CD4-positive, alpha-beta T cell (primary cell): ENCODE measurements at regions not wholly inside any gene's neighbourhood (a gene's known extent, or its start where the extent isn't known, plus 50 kb on each side); places are given as distances from the start of the nearest gene placed in this dataset.

Source experiments
- ATAC-seq: fragments of 200-7000 bp; cut with Tn5 transposase; one replicate; pipeline ENCODE4 v1.10.0; 2022; ENCODE audit warnings: mild to moderate bottlenecking; ENCODE audit not compliant: poor library complexity
- CTCF ChIA-PET: fragments of 350-600 bp; sonication (Branson Sonifier 250); formaldehyde crosslinking; loops from one replicate; lab custom pipeline; 2021; ENCODE audit warnings: antibody characterized with exemption, inconsistent platforms; lab: Charles Lee
- POLR2A ChIA-PET: fragments of 350-600 bp; sonication (Branson Sonifier 250); formaldehyde crosslinking; loops from one replicate; lab custom pipeline; 2021; ENCODE audit warnings: antibody characterized with exemption, inconsistent platforms; lab: Charles Lee
- DNase-seq, 14 experiments: peaks; one replicate each; pipeline ENCODE4 v3.0.0-alpha.2; 2013 to 2020; ENCODE audit warnings: mixed read lengths in 2 of 14
- H3K27ac ChIP-seq, 2 donors: one replicate each; pipeline versions ENCODE4 v1.5.1 to v1.7.0; 2013; ENCODE audit warnings: low read length in 2 of 2, low read depth in 1 of 2, mild to moderate bottlenecking in 1 of 2
- H3K27me3 ChIP-seq, 2 experiments: 1 replicate in 1 of 2; 2 replicates in 1 of 2; pipeline versions ENCODE4 v1.6.1 to v1.7.0; 2013; ENCODE audit warnings: low read length in 2 of 2, control low read depth in 1 of 2, mild to moderate bottlenecking in 1 of 2, moderate library complexity in 1 of 2; ENCODE audit not compliant: insufficient read depth in 2 of 2, control insufficient read depth in 1 of 2
- H3K36me3 ChIP-seq: one replicate; pipeline ENCODE4 v1.6.1; 2013; ENCODE audit warnings: low read length, control low read depth; ENCODE audit not compliant: insufficient read depth
- H3K4me1 ChIP-seq: one replicate; pipeline ENCODE4 v1.6.1; 2013; ENCODE audit warnings: low read length, control low read depth; ENCODE audit not compliant: insufficient read depth
- H3K4me3 ChIP-seq: one replicate; pipeline ENCODE4 v1.5.1; 2013; ENCODE audit warnings: mild to moderate bottlenecking, low read length, moderate library complexity
- H3K9me3 ChIP-seq, 2 experiments: 1 replicate in 1 of 2; 2 replicates in 1 of 2; pipeline versions ENCODE4 v1.6.1 to v1.7.0; 2013; ENCODE audit warnings: low read length in 2 of 2, mild to moderate bottlenecking in 2 of 2, control low read depth in 1 of 2, moderate library complexity in 1 of 2; ENCODE audit not compliant: control insufficient read depth in 1 of 2, insufficient read depth in 1 of 2
- H3K27ac Mint-ChIP-seq: one replicate; pipeline ENCODE4 v1.8.0; 2020; ENCODE audit warnings: mixed read lengths
- H3K27me3 Mint-ChIP-seq: one replicate; pipeline ENCODE4 v1.8.0; 2021; ENCODE audit warnings: mixed read lengths
- H3K36me3 Mint-ChIP-seq: one replicate; pipeline ENCODE4 v1.8.0; 2021; ENCODE audit warnings: low read depth, mixed read lengths
- H3K4me1 Mint-ChIP-seq: one replicate; pipeline ENCODE4 v1.8.0; 2021; ENCODE audit warnings: low read depth, mixed read lengths
- H3K4me3 Mint-ChIP-seq: one replicate; pipeline ENCODE4 v1.8.0; 2020; ENCODE audit warnings: mild to moderate bottlenecking, mixed read lengths
- H3K9me3 Mint-ChIP-seq: one replicate; pipeline ENCODE4 v1.8.0; 2020; ENCODE audit warnings: mixed read lengths
- intact Hi-C, 2 experiments: fragments of 100-400 bp; cut with DNase I in 1 of 2; cut with micrococcal nuclease in 1 of 2; formaldehyde crosslinking; loops; one replicate each; pipeline versions ENCODE4 v1.15.1 to v1.9.0; 2023 to 2025; cut with DNase I, micrococcal nuclease
- TF ChIP-seq, protein P1 (sequence below): fragments of 200-600 bp; IDR thresholded peaks from one replicate; pipeline ENCODE4 v1.8.0; 2022; ENCODE audit warnings: antibody characterized with exemption, mild to moderate bottlenecking

DNA sequence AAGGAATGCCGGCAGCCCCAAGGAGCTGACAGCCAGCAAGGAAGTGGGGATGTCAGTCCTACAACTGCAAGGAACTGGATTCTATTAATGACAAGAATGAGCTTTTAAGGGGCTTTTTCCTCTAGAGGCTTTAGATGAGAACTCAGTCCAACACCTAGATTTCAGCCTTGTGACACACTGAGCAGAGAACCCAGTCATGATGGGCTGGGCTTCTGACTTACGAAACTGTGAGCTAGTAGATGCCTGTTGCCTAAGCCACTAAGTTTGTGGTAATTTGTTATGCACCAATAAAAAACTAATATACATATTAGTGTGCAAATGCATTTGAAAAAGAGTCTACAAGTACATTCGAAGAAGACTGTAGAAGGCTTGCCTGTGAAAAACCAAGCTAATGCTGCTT, 263.3 kb downstream of the SOX4 start:
- CTCF ChIA-PET, result no interaction called here
- no peaks in the 10 kb centered on the region for H3K36me3 Mint-ChIP-seq

DNA sequence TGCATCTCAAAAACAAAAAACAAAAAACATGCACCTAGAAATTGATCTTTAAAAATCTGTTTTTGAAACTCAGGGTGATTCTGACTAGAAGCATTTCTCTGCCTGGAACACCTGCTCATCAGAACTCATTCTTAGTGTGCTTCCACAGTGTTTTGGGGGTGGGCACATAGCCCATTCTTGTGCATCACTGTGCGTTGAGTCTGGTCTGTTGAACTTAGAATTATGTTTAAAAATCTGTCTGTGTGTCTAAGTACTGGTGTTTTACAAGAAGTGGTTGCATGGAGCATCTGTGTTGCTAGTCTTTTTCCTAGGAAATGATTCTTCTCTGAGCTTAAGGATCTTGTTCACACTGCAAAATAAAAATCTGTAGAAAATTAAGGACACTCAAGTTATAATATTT, 264.5 kb downstream of the SOX4 start:
- DNase-seq (no peak), ATAC-seq (no peak)
- no peak overlapping the region for H3K4me3 Mint-ChIP-seq
- H3K4me3 ChIP-seq, result no peak overlapping the region
- ChIA-PET POLR2A (no interaction called here), CTCF (no interaction called here)
- H3K4me1 ChIP-seq, result no peaks in the 10 kb centered on the region
- H3K36me3 Mint-ChIP-seq, result no peaks in the 10 kb centered on the region
- no peak overlapping the region for H3K27ac ChIP-seq
- intact Hi-C loops, result no loop called here
- H3K9me3 Mint-ChIP-seq, result peaks cover 2% of the 10 kb centered on the region
- TF ChIP-seq, protein P1, sequence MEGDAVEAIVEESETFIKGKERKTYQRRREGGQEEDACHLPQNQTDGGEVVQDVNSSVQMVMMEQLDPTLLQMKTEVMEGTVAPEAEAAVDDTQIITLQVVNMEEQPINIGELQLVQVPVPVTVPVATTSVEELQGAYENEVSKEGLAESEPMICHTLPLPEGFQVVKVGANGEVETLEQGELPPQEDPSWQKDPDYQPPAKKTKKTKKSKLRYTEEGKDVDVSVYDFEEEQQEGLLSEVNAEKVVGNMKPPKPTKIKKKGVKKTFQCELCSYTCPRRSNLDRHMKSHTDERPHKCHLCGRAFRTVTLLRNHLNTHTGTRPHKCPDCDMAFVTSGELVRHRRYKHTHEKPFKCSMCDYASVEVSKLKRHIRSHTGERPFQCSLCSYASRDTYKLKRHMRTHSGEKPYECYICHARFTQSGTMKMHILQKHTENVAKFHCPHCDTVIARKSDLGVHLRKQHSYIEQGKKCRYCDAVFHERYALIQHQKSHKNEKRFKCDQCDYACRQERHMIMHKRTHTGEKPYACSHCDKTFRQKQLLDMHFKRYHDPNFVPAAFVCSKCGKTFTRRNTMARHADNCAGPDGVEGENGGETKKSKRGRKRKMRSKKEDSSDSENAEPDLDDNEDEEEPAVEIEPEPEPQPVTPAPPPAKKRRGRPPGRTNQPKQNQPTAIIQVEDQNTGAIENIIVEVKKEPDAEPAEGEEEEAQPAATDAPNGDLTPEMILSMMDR, result no peak
- H3K27me3 ChIP-seq, result no peaks in the 10 kb centered on the region
- no peak overlapping the region for H3K27ac Mint-ChIP-seq
- H3K4me1 Mint-ChIP-seq, result peaks cover 5% of the 10 kb centered on the region
- no peaks in the 10 kb centered on the region for H3K9me3 ChIP-seq
- H3K36me3 ChIP-seq, result no peaks in the 10 kb centered on the region
- no peaks in the 10 kb centered on the region for H3K27me3 Mint-ChIP-seq

More for the DNA sequence above, 263.3 kb downstream of the SOX4 start:
- Histone ChIP-seq H3K27ac (no peak overlapping the region), H3K36me3 (no peaks in the 10 kb centered on the region), H3K4me1 (no peaks in the 10 kb centered on the region), H3K4me3 (no peak overlapping the region), H3K9me3 (no peaks in the 10 kb centered on the region), H3K27me3 (no peaks in the 10 kb centered on the region)
- H3K4me3 Mint-ChIP-seq, result no peak overlapping the region
- TF ChIP-seq, protein P1, result no peak
- intact Hi-C loops, result no loop called here
- no peak overlapping the region for H3K27ac Mint-ChIP-seq
- DNase-seq (peak in 2 of 14 experiments; percentile 33 to 52), ATAC-seq (no peak)
- H3K27me3 Mint-ChIP-seq, result no peaks in the 10 kb centered on the region
- POLR2A ChIA-PET, result no interaction called here
- H3K4me1 Mint-ChIP-seq, result peaks cover 5% of the 10 kb centered on the region
- peaks cover 2% of the 10 kb centered on the region for H3K9me3 Mint-ChIP-seq

DNA sequence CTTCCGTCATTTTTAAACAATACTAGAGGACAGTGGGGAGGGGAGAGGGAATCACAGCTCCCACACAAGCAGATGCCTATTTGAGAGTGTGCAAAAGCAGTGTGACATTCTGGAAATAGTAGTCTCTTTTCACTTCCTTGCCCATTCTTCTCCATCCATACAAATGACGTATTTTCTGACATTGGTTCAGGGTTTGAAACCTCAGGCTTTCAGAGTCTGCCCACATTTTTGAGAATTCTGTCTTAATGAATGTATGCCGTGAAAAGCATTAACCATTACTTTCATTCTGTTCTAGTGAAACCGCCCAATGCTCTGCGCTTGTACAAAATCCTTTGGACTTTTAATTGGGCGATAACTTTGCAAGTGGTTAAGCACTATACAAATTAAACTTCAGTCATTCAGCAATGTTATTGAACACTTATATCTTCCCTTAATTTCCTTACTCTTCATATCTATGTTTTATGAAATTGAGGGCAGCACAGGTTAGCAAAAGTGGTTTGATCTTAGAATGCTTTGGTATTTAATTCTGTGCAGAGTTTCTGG, 265.7 kb downstream of the SOX4 start:
- no peaks in the 10 kb centered on the region for H3K27me3 ChIP-seq
- CTCF ChIA-PET, result no interaction called here
- H3K36me3 ChIP-seq, result no peaks in the 10 kb centered on the region
- H3K9me3 Mint-ChIP-seq, result peaks cover 2% of the 10 kb centered on the region
- H3K27ac ChIP-seq, result no peak overlapping the region
- intact Hi-C loops, result no loop called here
- H3K9me3 ChIP-seq, result peaks cover 0 to 6% of the 10 kb centered on the region in 2 experiments
- H3K4me3 Mint-ChIP-seq, result no peak overlapping the region
- H3K4me1 Mint-ChIP-seq, result peaks cover 5% of the 10 kb centered on the region
- ATAC-seq (no peak), DNase-seq (no peak)
- H3K4me3 ChIP-seq, result no peak overlapping the region
- H3K4me1 ChIP-seq, result no peaks in the 10 kb centered on the region
- no peak overlapping the region for H3K27ac Mint-ChIP-seq
- no peaks in the 10 kb centered on the region for H3K36me3 Mint-ChIP-seq
- POLR2A ChIA-PET, result no interaction called here
- H3K27me3 Mint-ChIP-seq, result no peaks in the 10 kb centered on the region
- TF ChIP-seq, protein P1, result no peak
